HG03469 (cell line): ENCODE measurements at regions not wholly inside any gene's neighbourhood (a gene's known extent, or its start where the extent isn't known, plus 50 kb on each side); places are given as distances from the start of the nearest gene placed in this dataset.
"Not testable (repeated sequence)": the region's sequence is repeated elsewhere in the genome, so short reads cannot be mapped to it uniquely, and the experiment has no call there.

Experiments
- ATAC-seq: cut with Tn5 transposase; IDR thresholded peaks from one replicate; pipeline ENCODE4 v1.9.1; 2021; ENCODE audit warnings: mild to moderate bottlenecking, moderate library complexity, moderate number of reproducible peaks; ENCODE audit not compliant: unreplicated experiment

DNA sequence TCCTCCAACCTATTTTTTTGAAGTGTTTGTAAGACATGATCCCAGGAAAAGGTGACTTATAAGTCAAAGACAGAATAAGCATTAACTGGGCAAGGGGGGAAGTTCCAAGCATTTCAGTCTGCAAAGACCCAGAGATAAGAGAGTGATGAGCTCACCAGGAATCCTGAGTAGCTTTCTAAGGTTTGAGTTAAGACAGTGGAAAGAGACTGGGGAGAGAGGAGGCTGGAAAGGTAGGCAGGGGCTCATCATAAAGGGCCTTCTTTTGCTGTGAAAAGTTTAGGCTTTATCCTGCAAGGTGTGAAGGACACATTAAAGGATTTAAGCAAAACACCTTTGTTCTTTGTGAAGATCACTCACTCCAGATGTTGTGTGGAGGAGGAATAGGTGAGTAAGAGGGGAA is 438.8 kb downstream of the CHL1 start:
- no peak for ATAC-seq

DNA sequence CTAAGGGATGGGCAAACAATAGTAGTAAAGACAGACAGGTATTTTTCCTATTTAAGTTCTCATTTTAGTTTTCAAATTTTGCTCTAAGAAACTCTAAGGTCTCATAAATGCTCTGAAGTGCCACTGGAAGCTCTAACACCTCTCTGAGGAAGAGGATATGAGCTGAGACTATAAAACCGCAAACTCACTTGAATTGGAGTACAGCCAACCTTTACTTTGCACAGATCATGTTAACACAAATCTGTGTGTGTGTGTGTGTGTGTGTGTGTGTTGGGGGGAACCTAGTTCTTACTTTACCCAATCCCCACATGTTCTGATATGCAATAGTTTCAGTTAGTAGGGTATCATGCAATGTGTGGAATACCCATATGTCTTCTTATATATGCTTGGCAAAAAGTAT is 446.8 kb downstream of the CHL1 start:
- no peak for ATAC-seq

DNA sequence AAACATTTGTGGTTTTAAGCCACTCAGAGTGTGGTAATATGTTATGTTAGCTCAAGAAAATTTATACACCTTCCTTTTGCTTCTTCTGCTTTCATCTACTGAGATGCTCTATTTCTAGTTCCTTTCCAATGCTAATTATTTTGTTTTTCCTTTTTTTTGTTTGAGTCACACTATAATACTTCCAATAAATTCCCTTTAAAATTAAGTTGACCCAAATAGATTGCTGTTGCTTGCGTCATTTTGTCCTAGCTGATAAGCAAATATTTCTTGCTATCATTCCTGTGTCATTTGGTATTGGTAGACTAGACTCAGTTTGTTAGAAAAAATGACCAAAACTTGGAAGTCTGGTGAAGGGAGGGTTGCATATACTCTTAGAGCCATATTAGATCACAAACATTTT is 437.0 kb upstream of the CNTN6 start:
- ATAC-seq: no peak

DNA sequence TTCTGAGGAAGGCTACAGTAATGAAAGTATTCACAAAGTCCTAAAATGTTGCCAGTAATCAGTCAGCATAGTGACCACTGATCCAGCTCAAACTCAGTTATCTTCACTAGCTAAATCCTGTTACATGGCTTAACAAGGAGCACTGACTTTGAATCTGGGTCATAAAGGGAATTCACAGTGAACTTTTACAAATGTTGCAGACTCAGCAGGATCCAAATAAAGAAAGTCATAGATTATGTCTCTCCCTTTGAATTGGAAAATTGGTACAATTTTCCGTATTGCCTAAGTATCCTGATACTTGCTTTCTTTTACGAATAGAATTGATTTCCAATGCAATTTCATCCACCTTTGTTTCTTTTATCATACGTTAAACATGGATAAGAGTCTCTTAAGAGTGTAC is 431.5 kb upstream of the CNTN6 start:
- no peak for ATAC-seq

DNA sequence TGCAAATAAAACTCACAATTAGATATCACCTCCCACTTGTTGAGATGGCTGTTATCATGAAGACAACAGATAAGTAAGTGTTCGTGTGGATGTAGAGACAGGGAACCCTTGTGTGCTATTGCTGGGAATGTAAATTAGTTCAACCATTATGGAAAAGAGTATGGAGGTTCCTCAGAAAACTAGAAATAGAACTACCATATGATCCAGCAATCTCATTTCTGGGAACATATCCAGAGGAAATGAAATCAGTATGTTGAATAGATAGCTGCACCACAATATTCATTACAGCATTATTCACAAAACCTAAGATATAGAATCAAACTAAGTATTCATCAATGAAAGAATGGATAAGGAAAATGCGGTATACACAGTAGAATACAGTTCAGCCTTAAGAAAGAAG is 418.7 kb upstream of the CNTN6 start:
- no peak for ATAC-seq

DNA sequence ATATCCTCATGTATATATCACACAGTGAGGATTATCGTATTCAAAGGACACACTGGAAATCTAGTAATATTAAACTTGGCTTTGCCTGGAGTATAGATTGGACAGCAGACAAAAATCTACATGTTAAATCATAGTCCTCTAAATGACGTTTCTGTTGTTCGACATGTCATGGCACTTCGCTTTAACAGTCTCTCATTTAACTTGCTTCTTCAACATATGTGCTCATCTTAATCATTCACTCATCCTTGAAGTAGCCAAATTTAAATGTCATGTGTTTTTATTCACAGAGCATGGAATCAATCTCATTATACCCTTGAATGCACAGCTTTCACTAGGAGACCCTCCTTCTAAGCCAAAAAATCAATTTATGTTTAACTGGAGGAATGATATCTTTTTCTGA is 417.0 kb upstream of the CNTN6 start:
- no peak for ATAC-seq

DNA sequence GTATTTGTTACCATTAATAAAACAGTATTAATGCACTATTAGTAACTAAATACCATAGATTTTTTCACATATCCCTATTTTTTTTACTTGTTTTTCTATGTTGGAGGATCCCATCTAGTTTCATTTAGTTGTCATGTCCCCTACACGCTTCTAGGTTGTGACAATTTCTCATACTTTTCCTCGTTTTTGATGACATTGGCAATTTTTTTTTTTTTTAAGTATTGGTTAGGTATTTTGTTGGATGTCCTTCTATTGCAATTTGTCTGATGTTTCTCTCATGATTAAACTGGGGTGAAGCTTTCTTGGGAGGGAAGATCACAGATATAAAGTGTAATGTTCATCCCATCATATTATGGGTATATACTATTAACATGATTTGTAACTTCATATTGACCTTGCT is 409.1 kb upstream of the CNTN6 start:
- no peak for ATAC-seq

DNA sequence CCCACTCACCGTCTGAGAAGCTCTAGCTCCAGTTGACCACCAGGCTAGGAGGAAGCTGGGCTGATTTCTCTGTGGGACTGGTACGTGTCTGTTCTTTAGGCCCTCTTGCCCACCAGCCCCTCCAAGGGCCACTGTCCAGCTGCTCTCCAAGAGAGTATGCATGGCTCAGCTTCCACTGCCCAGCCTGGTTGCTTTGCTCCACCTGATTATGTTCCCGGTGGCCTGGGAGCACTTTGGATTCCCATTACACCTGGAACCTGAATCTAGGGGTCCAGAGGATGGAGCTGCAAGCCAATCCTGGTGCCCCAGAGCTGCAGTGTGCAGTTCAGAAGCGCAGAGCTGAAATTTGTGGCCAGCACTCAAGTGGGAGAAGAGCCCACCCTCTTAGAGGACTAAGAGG is 402.1 kb upstream of the CNTN6 start:
- no peak for ATAC-seq

DNA sequence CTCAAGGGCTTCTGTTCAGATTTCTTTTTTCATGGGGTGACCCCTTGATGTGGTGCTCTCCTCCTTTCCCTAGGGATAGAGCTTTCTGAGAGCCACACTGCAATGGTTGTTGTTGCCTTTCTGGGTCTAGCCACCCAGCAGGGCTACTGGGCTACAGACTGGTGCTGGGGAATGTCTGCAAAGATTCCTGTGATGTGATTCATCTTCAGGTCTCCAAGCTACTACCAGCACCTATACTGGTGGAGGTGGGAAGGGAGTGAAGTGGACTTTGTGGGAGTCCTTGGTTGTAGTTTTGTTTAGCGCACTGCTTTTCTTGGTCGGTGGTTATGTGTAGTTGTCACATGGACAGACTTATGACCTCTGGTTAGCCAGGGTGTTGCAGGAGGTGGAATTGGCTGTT is 392.3 kb upstream of the CNTN6 start:
- ATAC-seq: no peak

DNA sequence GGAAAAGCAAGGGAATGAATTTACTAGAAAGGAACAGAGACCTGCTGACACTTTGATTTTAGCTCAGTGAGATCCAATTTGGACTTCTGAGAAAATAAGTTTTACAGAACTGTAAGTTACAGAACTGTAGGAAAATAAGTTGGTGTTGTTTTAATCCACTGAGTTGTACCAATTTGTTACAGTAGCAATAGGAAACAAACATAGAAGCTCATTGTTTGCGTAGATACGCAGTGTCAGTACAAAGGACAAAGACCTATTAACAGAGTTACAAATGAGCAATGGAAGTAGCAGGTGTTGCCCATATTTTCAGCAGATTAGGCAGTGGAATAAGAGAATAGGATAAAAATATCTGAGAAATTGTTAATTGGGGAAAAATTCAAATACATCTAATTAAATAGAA is 385.8 kb upstream of the CNTN6 start:
- ATAC-seq: no peak

DNA sequence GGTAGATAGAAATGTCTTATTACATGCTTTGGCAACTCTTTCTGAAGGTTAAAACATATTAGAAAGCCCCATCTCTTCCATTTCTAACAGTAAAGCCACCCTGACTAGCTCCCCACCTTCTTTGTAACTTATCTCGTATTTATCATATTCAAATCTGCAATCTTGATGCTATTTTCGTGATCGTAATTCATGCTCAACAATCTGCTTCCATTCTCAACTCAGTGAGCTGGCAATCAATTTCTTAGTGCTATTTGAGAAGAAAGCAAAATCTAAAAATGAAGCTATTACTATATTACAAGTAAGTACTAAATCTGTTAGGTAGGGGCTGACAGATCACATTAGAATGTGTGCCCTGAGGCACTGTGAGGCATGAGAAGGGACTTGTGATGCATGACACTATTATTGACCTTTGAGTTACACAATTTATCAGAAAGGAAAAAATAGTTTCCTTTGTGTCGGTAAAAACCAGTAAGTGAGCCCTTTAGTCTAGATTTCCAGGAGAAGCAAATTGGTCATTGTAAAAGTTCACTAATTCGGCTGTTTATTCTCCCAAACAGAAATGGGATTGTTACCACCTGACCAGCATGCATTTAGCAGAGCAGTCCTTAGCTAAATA is 379.7 kb upstream of the CNTN6 start:
- ATAC-seq: no peak

DNA sequence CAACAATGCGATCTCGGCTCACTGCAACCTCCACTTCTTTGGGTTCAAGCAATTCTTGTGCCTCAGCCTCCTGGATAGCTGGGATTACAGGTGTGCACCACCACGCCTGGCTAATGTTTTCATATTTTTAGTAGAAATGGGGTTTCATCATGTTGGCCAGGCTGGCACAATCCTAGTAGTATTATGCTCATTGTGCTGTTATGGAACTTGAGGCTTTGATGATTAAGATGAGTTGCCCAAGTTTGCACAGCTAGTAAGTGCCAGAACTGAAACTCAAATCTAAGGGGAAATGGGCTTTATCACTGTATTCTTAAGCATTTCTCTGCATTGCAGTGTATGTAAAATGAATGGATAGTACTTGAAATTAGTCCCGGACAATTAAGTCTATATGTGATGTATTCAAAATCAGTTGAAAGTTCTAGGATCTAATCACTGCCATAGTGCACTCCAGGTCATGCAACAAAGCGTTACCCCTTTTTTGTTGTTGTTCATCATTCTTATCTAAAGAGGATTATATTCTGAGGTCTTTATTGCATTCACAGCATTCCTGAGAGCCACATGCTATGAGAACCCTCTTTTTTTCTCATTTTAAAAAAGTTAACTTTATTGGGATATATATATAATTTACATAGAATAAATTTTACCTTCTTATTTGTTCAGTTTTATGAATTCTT is 378.7 kb upstream of the CNTN6 start:
- no peak for ATAC-seq

DNA sequence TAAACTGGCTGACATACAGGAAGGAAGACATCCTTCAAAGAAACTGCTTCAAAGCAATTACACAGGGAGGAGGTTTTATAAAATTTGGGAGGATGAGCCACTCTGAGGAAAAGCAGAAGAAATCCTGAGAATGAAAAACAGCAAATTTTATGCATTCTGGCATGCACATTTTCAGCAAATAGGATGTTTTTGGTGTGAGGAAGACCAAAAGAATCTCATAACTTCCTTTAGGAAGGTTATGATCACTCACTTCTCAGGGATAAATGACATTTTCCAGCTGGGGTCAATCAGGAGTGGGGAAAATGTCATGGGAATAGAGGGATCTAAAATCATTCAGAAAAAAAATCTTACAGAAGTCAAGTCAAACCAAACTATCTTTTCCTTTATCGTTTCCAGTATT is 371.7 kb upstream of the CNTN6 start:
- no peak for ATAC-seq

DNA sequence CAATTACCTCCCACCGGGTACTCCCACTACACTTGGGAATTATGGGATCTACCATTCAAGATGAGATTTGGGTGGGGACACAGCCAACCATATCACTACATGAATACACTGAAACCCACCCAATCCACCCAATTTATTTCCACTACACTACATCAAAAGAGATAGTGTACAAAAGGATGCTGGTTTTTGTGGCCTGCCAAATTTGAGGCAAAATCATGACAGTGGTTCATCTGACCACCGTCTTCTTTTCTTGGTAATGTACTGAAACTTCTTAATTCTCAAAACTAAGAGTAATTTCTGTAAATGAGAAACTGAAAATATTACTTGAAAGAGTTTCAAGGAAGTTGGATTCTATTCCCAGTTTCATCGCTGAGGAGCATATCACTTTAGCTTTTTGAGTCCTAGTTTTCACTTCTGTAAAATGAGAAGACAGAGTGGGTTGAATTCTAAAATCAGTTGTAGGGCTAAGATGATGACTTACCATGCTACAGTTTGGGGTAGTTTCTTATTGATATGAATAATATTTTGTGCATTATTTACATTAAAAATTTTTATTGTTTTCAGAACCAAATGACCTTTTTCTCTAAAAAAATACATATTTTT is 360.4 kb upstream of the CNTN6 start:
- no peak for ATAC-seq

DNA sequence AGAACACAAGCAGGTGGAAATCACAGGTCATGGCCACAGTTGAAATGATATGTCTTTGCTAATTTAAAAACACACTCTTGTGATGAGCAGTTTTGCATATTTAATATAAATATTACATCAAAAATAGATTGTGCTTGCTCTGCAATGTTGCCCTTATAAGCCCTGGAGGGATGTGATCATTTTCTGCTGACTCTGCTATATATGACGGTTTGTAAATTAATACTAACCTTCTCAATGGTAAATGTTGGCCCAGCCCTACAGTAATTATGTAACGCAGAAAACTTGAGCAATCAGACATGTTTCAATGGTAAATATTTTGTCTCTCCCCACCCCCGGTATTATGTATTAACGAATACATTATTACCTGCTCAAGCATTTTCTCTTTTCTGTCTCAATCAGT is 359.5 kb upstream of the CNTN6 start:
- ATAC-seq: no peak

DNA sequence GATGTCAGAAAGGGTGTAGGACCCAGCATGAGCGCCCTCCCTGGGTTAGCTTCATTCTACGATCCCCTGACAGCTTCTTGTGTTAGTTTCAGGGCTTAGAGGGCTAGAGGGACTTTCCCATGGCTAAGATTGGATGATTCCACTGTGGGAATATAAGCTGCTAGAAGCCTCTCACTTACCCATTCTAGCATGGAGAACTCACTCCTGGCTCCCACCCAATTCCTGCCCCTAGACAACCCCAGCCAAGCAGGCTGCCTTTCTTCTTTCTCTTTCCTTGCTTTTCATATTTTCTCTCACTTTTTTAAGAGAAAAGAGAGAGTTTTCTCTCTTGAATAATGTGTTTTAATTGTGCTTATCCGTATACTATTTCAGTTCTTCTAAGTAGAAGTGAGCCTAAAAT is 335.1 kb upstream of the CNTN6 start:
- ATAC-seq: no peak

DNA sequence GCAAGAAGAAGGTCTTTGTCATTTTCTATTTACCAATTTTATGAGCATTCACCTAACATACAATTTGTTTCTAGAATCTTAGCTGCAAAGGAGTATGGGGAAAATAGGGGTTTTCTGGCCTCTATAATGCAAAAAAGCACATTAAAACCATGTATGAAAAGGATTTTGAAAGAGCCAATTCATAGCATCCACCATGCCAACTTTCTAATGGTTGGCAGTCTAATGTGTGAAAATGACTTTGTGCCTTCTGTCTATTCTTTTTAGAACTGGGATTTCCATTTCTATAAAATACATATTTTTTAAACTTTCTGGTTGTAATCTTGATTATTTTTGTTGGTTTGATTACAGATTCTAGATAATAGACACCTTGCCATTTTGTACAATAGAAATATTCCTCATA is 333.7 kb upstream of the CNTN6 start:
- no peak for ATAC-seq

DNA sequence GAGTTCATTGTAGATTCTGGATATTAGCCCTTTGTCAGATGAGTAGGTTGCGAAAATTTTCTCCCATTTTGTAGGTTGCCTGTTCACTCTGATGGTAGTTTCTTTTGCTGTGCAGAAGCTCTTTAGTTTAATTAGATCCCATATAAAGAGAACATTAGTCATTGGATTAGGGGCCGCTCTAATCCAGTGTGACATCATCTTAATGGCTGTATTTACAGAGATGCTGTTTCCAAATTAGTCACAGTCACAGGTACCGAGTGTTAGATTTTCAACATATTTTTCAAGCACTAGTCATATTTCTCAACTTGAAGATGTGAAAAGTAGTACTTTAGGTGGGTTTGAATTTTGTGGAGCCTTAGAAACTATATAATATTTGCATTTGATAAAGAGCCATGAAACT is 319.4 kb upstream of the CNTN6 start:
- ATAC-seq: not testable (repeated sequence)

DNA sequence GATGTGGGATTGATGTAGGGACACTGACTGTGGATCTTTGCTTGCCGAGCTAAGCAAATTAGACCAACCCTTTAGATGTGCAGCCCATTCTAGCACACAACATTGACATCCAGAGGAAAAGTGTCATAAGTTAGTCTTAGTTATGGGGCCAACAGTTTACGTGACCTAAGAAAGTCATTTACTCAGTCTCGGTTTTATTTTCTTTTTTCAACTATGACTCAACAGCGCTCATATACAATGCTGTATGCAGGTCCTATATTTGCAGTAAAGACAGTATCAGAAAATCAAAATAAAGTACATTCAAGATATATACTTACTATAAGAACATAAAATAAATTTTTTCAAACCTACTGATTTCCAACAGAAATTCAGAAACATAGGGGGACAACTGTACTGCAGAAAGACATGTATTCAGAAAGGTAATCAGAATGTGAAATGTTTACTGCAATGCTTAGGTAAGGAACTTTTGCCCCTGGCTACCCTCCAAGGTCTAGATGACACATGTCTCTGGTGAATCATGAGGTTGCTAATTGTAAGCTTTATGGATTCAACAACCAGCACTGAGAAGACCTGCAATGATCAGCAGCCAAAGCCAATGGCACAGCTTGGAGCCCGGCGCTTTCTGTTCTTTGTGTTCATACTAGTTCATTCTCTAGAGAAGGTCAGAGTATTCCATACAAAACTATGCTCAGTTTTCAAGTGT is 317.5 kb upstream of the CNTN6 start:
- ATAC-seq: no peak

DNA sequence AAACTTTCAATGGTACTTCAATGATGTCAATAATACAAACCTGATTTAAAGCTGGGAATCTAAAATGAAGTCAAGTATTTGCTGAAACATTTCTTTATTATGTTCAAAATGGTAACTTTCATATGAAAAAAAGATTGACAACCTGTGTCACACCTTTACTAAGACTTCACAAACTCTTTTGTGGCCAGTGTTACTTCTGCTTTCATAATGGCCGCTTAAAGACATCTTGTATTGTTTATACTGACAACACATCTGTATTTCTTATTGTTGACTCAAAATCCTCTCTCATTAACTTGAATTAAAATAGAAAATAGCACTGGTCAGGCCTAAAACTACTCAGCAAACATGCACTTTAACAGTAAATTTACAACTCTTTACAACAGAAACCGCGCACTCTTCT is 312.3 kb upstream of the CNTN6 start:
- no peak for ATAC-seq

DNA sequence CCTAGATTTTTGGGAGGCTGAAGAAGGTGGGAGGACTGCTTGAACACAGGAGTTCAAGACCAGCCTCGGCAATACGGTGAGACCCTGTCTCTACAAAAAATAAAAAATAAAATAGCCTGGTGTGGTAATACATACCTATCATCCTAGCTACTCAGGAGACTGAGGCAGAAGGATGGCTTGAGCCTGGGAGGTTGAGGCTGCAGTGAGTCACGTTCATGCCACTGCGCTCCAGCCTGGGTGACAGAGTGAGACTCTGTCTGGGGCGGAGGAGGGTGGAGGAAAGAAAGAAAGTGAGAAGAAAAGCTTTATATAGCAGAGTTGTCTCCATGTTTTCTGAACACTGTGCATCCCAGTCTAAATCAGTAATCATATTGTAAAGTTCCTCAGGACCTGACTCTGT is 301.4 kb upstream of the CNTN6 start:
- ATAC-seq: no peak

DNA sequence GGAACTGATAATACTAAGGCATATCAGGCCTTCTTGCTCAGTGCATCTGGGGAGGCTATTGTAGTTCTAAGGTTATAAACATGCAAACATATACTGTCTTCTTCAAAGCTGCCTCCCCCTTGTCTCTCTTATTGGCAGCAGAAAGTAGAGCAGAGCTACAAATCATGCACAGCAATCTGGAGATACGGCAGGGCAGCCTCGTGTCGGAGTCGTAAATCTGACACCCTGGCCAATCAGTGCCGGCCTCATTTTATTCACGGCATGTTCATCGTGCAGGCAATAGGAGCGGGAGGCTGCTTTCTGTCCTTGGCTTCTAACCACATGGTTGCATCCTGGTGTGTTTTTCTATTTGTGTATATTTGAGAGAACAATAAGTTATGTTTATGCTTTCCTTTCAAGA is 300.2 kb upstream of the CNTN6 start:
- ATAC-seq: no peak
